SK-N-SH treated with all-trans-retinoic acid at 6 μM for 48 hours (cell line): ENCODE measurements at regions not wholly inside any gene's neighbourhood (a gene's known extent, or its start where the extent isn't known, plus 50 kb on each side); places are given as distances from the start of the nearest gene placed in this dataset.

Source experiments
- ATAC-seq: fragments of 200-7000 bp; cut with Tn5 transposase; 3 replicates; pipeline ENCODE4 v1.9.1; 2020; ENCODE audit warnings: mild to moderate bottlenecking, moderate library complexity
- ARNTL ChIP-seq: fragments of 450-650 bp; formaldehyde crosslinking; IDR thresholded peaks from 2 replicates; pipeline ENCODE4 v1.5.0; 2020; ENCODE audit warnings: low read depth, mild to moderate bottlenecking, moderate library complexity, borderline replicate concordance
- BACH2 ChIP-seq: fragments of 250-450 bp; sonication (Bioruptor Pico); IDR thresholded peaks from 2 replicates; pipeline ENCODE4 v1.9.0; 2021; ENCODE audit warnings: mild to moderate bottlenecking, borderline replicate concordance
- CREB5 ChIP-seq: fragments of 250-450 bp; sonication (Bioruptor Pico); IDR thresholded peaks from 2 replicates; pipeline ENCODE4 v1.5.1; 2020; ENCODE audit warnings: low read depth, mild to moderate bottlenecking, moderate library complexity
- CSDC2 ChIP-seq: fragments of 250-450 bp; sonication (Bioruptor Pico); IDR thresholded peaks from 2 replicates; pipeline ENCODE4 v1.5.0; 2020; ENCODE audit warnings: mild to moderate bottlenecking, moderate library complexity
- ESRRG ChIP-seq: fragments of 250-450 bp; sonication (Bioruptor Pico); IDR thresholded peaks from 2 replicates; pipeline ENCODE4 v1.6.1; 2021; ENCODE audit warnings: mild to moderate bottlenecking
- GLIS3 ChIP-seq: fragments of 250-450 bp; sonication (Bioruptor Pico); IDR thresholded peaks from 2 replicates; pipeline ENCODE4 v1.5.0; 2020; ENCODE audit warnings: mild to moderate bottlenecking, moderate library complexity
- ISL1 ChIP-seq: fragments of 250-450 bp; sonication (Bioruptor Pico); IDR thresholded peaks from 2 replicates; pipeline ENCODE4 v2.1.2; 2022; ENCODE audit warnings: mild to moderate bottlenecking, moderate library complexity
- OSR1 ChIP-seq: fragments of 250-450 bp; sonication (Bioruptor Pico); IDR thresholded peaks from 2 replicates; pipeline ENCODE4 v1.8.0; 2022; ENCODE audit warnings: moderate library complexity, mild to moderate bottlenecking, inconsistent platforms
- PATZ1 ChIP-seq: fragments of 250-450 bp; sonication (Bioruptor Pico); IDR thresholded peaks from 2 replicates; pipeline ENCODE4 v1.8.0; 2020; ENCODE audit warnings: mild to moderate bottlenecking, moderate library complexity, borderline replicate concordance
- PPARA ChIP-seq: fragments of 250-450 bp; sonication (Bioruptor Pico); IDR thresholded peaks from 2 replicates; pipeline ENCODE4 v1.5.0; 2020; ENCODE audit warnings: mild to moderate bottlenecking, borderline replicate concordance
- RARB ChIP-seq: fragments of 250-450 bp; sonication (Bioruptor Pico); IDR thresholded peaks from 2 replicates; pipeline ENCODE4 v1.8.0; 2021; ENCODE audit warnings: mild to moderate bottlenecking, moderate library complexity
- SNAI2 ChIP-seq: fragments of 250-450 bp; sonication (Bioruptor Pico); IDR thresholded peaks from 2 replicates; pipeline ENCODE4 v1.5.0; 2020; ENCODE audit warnings: mild to moderate bottlenecking, moderate library complexity
- TCF4 ChIP-seq: fragments of 250-450 bp; sonication (Bioruptor Pico); IDR thresholded peaks from 2 replicates; pipeline ENCODE4 v1.8.0; 2021; ENCODE audit warnings: mild to moderate bottlenecking, moderate library complexity, borderline replicate concordance
- TOX ChIP-seq: fragments of 250-450 bp; sonication (Bioruptor Pico); IDR thresholded peaks from 2 replicates; pipeline ENCODE4 v1.8.0; 2021; ENCODE audit warnings: mild to moderate bottlenecking, moderate library complexity, borderline replicate concordance
- ZC3H10 ChIP-seq: fragments of 250-450 bp; sonication (Bioruptor Pico); IDR thresholded peaks from 2 replicates; pipeline ENCODE4 v1.5.1; 2021; ENCODE audit warnings: mild to moderate bottlenecking, moderate library complexity
- ZNF565 ChIP-seq: fragments of 450-650 bp; formaldehyde crosslinking; conservative IDR thresholded peaks from 2 replicates; pipeline ENCODE4 v1.5.0; 2020; ENCODE audit warnings: low read depth, mild to moderate bottlenecking, moderate library complexity
- ZNF8 ChIP-seq: fragments of 450-650 bp; formaldehyde crosslinking; IDR thresholded peaks from 2 replicates; pipeline ENCODE4 v1.5.0; 2020; ENCODE audit warnings: mild to moderate bottlenecking, moderate library complexity
- TF ChIP-seq, protein P1 (sequence below): fragments of 250-450 bp; sonication (Bioruptor Pico); IDR thresholded peaks from 2 replicates; pipeline ENCODE4 v1.8.0; 2021; ENCODE audit warnings: low read depth, mild to moderate bottlenecking, moderate library complexity, borderline replicate concordance
- TF ChIP-seq, protein P2 (sequence below): fragments of 250-450 bp; sonication (Bioruptor Pico); IDR thresholded peaks from 2 replicates; pipeline ENCODE4 v1.5.1; 2021; ENCODE audit warnings: mild to moderate bottlenecking, moderate library complexity
- TF ChIP-seq, protein P3 (sequence below): fragments of 250-450 bp; sonication (Bioruptor Pico); IDR thresholded peaks from 2 replicates; pipeline ENCODE4 v1.5.0; 2020; ENCODE audit warnings: mild to moderate bottlenecking, moderate library complexity

DNA sequence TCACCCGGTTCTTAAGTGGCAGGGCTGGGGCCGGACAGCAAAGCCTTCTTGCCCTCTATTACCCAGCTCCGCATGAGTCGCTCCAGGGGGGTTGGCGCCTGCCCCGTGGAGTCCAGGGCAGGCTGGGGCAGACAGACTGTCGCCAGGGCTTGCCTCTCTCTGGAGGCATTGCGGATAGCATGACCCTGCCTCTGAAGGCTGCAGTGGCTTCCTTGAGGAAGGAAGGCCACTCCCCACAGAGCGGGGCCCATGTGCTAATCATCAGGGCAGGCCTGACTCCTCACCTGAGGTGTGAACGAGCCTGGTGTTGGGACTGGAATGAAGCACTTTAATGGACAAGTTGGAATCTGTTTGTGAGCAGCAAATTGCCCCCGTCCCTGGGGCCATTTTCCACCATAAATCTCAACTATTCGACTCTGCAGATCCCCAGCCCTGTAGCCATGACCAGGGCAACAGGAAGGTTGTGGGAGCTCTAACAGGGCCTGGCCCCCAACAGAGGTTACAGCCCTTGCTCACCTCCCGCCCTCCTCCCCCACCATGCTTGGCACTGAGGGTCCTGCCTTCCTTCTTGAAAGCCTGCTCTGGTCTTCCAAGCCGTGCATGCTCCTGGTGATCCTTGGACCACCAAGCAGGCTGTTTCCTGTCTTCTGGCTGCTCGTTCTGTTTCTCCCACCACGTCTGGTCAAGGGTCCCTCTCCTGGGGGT lies 144.9 kb upstream of the HAAO start:
- TF ChIP-seq BACH2 (CRISPR knock-in tag), result no peak
- no peak for TF ChIP-seq PATZ1
- no peak for TF ChIP-seq CREB5 (CRISPR knock-in tag)
- no peak for TF ChIP-seq ZC3H10
- TF ChIP-seq TCF4, result no peak
- TF ChIP-seq RARB (CRISPR knock-in tag), result no peak
- TF ChIP-seq ESRRG (CRISPR knock-in tag), result no peak
- TF ChIP-seq, protein P1, sequence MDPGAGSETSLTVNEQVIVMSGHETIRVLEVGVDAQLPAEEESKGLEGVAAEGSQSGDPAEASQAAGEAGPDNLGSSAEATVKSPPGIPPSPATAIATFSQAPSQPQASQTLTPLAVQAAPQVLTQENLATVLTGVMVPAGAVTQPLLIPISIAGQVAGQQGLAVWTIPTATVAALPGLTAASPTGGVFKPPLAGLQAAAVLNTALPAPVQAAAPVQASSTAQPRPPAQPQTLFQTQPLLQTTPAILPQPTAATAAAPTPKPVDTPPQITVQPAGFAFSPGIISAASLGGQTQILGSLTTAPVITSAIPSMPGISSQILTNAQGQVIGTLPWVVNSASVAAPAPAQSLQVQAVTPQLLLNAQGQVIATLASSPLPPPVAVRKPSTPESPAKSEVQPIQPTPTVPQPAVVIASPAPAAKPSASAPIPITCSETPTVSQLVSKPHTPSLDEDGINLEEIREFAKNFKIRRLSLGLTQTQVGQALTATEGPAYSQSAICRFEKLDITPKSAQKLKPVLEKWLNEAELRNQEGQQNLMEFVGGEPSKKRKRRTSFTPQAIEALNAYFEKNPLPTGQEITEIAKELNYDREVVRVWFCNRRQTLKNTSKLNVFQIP (CRISPR knock-in tag), result no peak
- TF ChIP-seq, protein P2, sequence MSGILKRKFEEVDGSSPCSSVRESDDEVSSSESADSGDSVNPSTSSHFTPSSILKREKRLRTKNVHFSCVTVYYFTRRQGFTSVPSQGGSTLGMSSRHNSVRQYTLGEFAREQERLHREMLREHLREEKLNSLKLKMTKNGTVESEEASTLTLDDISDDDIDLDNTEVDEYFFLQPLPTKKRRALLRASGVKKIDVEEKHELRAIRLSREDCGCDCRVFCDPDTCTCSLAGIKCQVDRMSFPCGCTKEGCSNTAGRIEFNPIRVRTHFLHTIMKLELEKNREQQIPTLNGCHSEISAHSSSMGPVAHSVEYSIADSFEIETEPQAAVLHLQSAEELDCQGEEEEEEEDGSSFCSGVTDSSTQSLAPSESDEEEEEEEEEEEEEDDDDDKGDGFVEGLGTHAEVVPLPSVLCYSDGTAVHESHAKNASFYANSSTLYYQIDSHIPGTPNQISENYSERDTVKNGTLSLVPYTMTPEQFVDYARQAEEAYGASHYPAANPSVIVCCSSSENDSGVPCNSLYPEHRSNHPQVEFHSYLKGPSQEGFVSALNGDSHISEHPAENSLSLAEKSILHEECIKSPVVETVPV (CRISPR knock-in tag), result no peak
- no peak for TF ChIP-seq ZNF8
- no peak for TF ChIP-seq PPARA (CRISPR knock-in tag)
- TF ChIP-seq, protein P3, sequence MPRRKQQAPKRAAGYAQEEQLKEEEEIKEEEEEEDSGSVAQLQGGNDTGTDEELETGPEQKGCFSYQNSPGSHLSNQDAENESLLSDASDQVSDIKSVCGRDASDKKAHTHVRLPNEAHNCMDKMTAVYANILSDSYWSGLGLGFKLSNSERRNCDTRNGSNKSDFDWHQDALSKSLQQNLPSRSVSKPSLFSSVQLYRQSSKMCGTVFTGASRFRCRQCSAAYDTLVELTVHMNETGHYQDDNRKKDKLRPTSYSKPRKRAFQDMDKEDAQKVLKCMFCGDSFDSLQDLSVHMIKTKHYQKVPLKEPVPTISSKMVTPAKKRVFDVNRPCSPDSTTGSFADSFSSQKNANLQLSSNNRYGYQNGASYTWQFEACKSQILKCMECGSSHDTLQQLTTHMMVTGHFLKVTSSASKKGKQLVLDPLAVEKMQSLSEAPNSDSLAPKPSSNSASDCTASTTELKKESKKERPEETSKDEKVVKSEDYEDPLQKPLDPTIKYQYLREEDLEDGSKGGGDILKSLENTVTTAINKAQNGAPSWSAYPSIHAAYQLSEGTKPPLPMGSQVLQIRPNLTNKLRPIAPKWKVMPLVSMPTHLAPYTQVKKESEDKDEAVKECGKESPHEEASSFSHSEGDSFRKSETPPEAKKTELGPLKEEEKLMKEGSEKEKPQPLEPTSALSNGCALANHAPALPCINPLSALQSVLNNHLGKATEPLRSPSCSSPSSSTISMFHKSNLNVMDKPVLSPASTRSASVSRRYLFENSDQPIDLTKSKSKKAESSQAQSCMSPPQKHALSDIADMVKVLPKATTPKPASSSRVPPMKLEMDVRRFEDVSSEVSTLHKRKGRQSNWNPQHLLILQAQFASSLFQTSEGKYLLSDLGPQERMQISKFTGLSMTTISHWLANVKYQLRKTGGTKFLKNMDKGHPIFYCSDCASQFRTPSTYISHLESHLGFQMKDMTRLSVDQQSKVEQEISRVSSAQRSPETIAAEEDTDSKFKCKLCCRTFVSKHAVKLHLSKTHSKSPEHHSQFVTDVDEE, result no peak
- TF ChIP-seq OSR1 (CRISPR knock-in tag), result no peak
- no peak for TF ChIP-seq ISL1 (CRISPR knock-in tag)
- no peak for TF ChIP-seq CSDC2
- no peak for TF ChIP-seq TOX (CRISPR knock-in tag)
- no peak for TF ChIP-seq ZNF565
- no peak for TF ChIP-seq SNAI2 (CRISPR knock-in tag)
- no peak for TF ChIP-seq GLIS3 (CRISPR knock-in tag)
- TF ChIP-seq, all 23 proteins: peak for 0
- ATAC-seq, result peak; percentile 41; the same call in 2 of the 3 replicates

GRCh38 chr2:42935692-42936671 lies 143.6 kb upstream of the HAAO start:
- ATAC-seq, result no peak
- TF ChIP-seq ZNF8 (no peak), ZNF565 (no peak), ZC3H10 (no peak), ARNTL (CRISPR knock-in tag) (no peak), RARB (CRISPR knock-in tag) (no peak), PATZ1 (no peak), TOX (CRISPR knock-in tag) (no peak), ISL1 (CRISPR knock-in tag) (no peak)
- TF ChIP-seq, protein P1 (CRISPR knock-in tag), result no peak
- TF ChIP-seq, protein P2 (CRISPR knock-in tag), result no peak
